Neural cell (in vitro differentiated cells): ENCODE measurements at regions not wholly inside any gene's neighbourhood (a gene's known extent, or its start where the extent isn't known, plus 50 kb on each side); places are given as distances from the start of the nearest gene placed in this dataset.

Experiments used
- H2AFZ ChIP-seq: fragments of 200-600, 300-800 bp; sonication (generic), shearing (Covaris generic); 2 replicates; pipeline ENCODE4 v1.6.0; 2014; ENCODE audit warnings: low read depth, mild to moderate bottlenecking, antibody characterized with exemption, low read length, moderate library complexity
- H3F3A ChIP-seq: fragments of 200-600 bp; shearing (Covaris generic); 2 replicates; pipeline ENCODE4 v1.6.1; 2016; ENCODE audit warnings: mild to moderate bottlenecking, moderate library complexity, mixed read lengths, antibody characterized with exemption, low read length; ENCODE audit not compliant: insufficient read depth, poor library complexity, severe bottlenecking
- H3K27ac ChIP-seq: fragments of 200-600, 300-800 bp; sonication (generic), shearing (Covaris generic); 2 replicates; pipeline ENCODE4 v1.5.1; 2014; ENCODE audit warnings: mild to moderate bottlenecking, low read length, moderate library complexity
- H3K27me3 ChIP-seq: fragments of 300-800, 200-600 bp; sonication (generic), shearing (Covaris generic); 2 replicates; pipeline ENCODE4 v1.6.0; 2014; ENCODE audit warnings: mild to moderate bottlenecking, low read depth, low read length, moderate library complexity; ENCODE audit not compliant: insufficient read depth
- H3K36me3 ChIP-seq: fragments of 300-800, 200-600 bp; sonication (generic), shearing (Covaris generic); 2 replicates; pipeline ENCODE4 v1.5.1; 2014; ENCODE audit warnings: mild to moderate bottlenecking, antibody characterized with exemption, low read length, moderate library complexity; ENCODE audit not compliant: insufficient read depth
- H3K4me2 ChIP-seq: fragments of 300-800, 200-600 bp; sonication (generic), shearing (Covaris generic); 2 replicates; pipeline ENCODE4 v1.6.0; 2014; ENCODE audit warnings: mild to moderate bottlenecking, low read length
- H3K4me3 ChIP-seq: fragments of 300-800, 200-600 bp; sonication (generic), shearing (Covaris generic); 2 replicates; pipeline ENCODE4 v1.5.1; 2014; ENCODE audit warnings: mild to moderate bottlenecking, low read length, moderate library complexity
- H3K79me2 ChIP-seq: fragments of 200-600 bp; shearing (Covaris generic); replicated peaks from 2 replicates; pipeline ENCODE4 v1.6.0; 2014; ENCODE audit warnings: mild to moderate bottlenecking, low read length, moderate library complexity; ENCODE audit not compliant: insufficient read depth
- H3K9ac ChIP-seq: fragments of 300-800, 200-600 bp; sonication (generic), shearing (Covaris generic); 2 replicates; pipeline ENCODE4 v1.6.1; 2016; ENCODE audit warnings: mild to moderate bottlenecking, low read length, mixed read lengths
- H3K9me2 ChIP-seq: fragments of 200-600 bp; shearing (Covaris generic); 2 replicates; pipeline ENCODE4 v1.6.1; 2016; ENCODE audit warnings: mild to moderate bottlenecking, low read length, mixed read lengths; ENCODE audit not compliant: insufficient read depth
- H3K9me3 ChIP-seq: fragments of 200-600, 300-800 bp; sonication (generic), shearing (Covaris generic); 2 replicates; pipeline ENCODE4 v1.6.1; 2016; ENCODE audit warnings: mild to moderate bottlenecking, mixed run types, low read length, moderate library complexity, mixed read lengths
- H4K20me1 ChIP-seq: fragments of 200-600 bp; shearing (Covaris generic); 2 replicates; pipeline ENCODE4 v1.6.1; 2016; ENCODE audit warnings: mild to moderate bottlenecking, mixed run types; ENCODE audit not compliant: insufficient read depth
- CTCF ChIP-seq: fragments of 450-650 bp; IDR thresholded peaks from 2 replicates; pipeline ENCODE4 v1.5.1; 2014; ENCODE audit warnings: antibody characterized with exemption, mild to moderate bottlenecking, moderate library complexity; ENCODE audit not compliant: poor library complexity, severe bottlenecking
- EP300 ChIP-seq: fragments of 450-650 bp; conservative IDR thresholded peaks from 2 replicates; pipeline ENCODE4 v1.6.1; 2014; ENCODE audit warnings: antibody characterized with exemption, mild to moderate bottlenecking, moderate library complexity; ENCODE audit not compliant: poor library complexity, severe bottlenecking
- MXI1 ChIP-seq: fragments of 450-650 bp; conservative IDR thresholded peaks from 2 replicates; pipeline ENCODE4 v1.6.1; 2014; ENCODE audit warnings: antibody characterized with exemption, mild to moderate bottlenecking; ENCODE audit not compliant: poor library complexity, severe bottlenecking
- POLR2AphosphoS5 ChIP-seq: IDR thresholded peaks from 2 replicates; pipeline ENCODE4 v1.6.1; 2012
- RAD21 ChIP-seq: fragments of 450-650 bp; conservative IDR thresholded peaks from 2 replicates; pipeline ENCODE4 v1.6.1; 2014; ENCODE audit warnings: antibody characterized with exemption, mild to moderate bottlenecking, moderate library complexity
- SMC3 ChIP-seq: fragments of 450-650 bp; conservative IDR thresholded peaks from 2 replicates; pipeline ENCODE4 v1.6.1; 2014; ENCODE audit warnings: antibody characterized with exemption, mild to moderate bottlenecking, moderate library complexity; ENCODE audit not compliant: poor library complexity
- TAF1 ChIP-seq: IDR thresholded peaks from 2 replicates; pipeline ENCODE4 v1.6.1; 2012; ENCODE audit warnings: low read depth
- TF ChIP-seq, protein P1 (sequence below): IDR thresholded peaks from 2 replicates; pipeline ENCODE4 v1.6.1; 2012; ENCODE audit warnings: borderline replicate concordance

DNA sequence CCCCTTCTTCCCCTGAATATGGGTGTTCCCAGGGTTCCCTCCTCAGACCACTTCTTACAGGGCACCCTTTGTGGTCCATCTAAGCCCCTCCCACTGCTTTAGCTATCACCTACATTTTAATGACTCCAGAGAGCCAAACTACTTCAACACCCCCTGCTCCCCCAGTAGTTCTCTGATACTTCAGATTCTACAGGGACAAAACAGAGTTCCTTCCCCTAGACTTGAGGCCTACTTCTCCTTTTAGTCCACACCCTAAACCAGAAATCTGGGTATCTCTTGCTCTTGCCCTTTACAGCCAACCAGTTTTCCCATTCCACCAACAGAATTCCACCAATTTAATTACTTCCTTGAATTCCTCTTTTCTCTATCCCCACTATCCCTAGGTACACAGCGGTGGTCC, 107.2 kb downstream of the KCNRG start:
- Histone ChIP-seq H3K9ac (no peak overlapping the region), H3K36me3 (no peaks in the 10 kb centered on the region), H3K27ac (no peak overlapping the region), H3K79me2 (peaks cover 16% of the 10 kb centered on the region), H3K4me3 (no peak overlapping the region), H3K9me3 (no peaks in the 10 kb centered on the region), H3K9me2 (no peaks in the 10 kb centered on the region), H4K20me1 (no peaks in the 10 kb centered on the region), H3K27me3 (peaks cover 17% of the 10 kb centered on the region), H2AFZ (no peak overlapping the region), H3F3A (no peaks in the 10 kb centered on the region), H3K4me2 (no peak overlapping the region)
- no peak for TF ChIP-seq EP300
- TF ChIP-seq TAF1: no peak
- TF ChIP-seq SMC3: no peak
- TF ChIP-seq POLR2AphosphoS5: no peak
- TF ChIP-seq, protein P1, sequence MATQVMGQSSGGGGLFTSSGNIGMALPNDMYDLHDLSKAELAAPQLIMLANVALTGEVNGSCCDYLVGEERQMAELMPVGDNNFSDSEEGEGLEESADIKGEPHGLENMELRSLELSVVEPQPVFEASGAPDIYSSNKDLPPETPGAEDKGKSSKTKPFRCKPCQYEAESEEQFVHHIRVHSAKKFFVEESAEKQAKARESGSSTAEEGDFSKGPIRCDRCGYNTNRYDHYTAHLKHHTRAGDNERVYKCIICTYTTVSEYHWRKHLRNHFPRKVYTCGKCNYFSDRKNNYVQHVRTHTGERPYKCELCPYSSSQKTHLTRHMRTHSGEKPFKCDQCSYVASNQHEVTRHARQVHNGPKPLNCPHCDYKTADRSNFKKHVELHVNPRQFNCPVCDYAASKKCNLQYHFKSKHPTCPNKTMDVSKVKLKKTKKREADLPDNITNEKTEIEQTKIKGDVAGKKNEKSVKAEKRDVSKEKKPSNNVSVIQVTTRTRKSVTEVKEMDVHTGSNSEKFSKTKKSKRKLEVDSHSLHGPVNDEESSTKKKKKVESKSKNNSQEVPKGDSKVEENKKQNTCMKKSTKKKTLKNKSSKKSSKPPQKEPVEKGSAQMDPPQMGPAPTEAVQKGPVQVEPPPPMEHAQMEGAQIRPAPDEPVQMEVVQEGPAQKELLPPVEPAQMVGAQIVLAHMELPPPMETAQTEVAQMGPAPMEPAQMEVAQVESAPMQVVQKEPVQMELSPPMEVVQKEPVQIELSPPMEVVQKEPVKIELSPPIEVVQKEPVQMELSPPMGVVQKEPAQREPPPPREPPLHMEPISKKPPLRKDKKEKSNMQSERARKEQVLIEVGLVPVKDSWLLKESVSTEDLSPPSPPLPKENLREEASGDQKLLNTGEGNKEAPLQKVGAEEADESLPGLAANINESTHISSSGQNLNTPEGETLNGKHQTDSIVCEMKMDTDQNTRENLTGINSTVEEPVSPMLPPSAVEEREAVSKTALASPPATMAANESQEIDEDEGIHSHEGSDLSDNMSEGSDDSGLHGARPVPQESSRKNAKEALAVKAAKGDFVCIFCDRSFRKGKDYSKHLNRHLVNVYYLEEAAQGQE: no peak
- TF ChIP-seq RAD21: no peak
- no peak for TF ChIP-seq CTCF

GRCh38 chr13:50123002-50123401, 107.8 kb downstream of the KCNRG start:
- H3K9me2 ChIP-seq: no peaks in the 10 kb centered on the region
- peaks cover 23% of the 10 kb centered on the region for H3K27me3 ChIP-seq
- no peak overlapping the region for H3K27ac ChIP-seq
- no peaks in the 10 kb centered on the region for H4K20me1 ChIP-seq
- peak overlapping the region; percentile 71 for H3K4me2 ChIP-seq
- H3K9ac ChIP-seq: peak overlapping the region; percentile 96
- H3K9me3 ChIP-seq: no peaks in the 10 kb centered on the region
- TF ChIP-seq EP300 (no peak), POLR2AphosphoS5 (no peak), SMC3 (no peak), MXI1 (no peak), CTCF (no peak), TAF1 (no peak), RAD21 (no peak)
- TF ChIP-seq, protein P1: no peak
- no peaks in the 10 kb centered on the region for H3F3A ChIP-seq
- peak overlapping the region; percentile 99 for H3K4me3 ChIP-seq
- H2AFZ ChIP-seq: no peak overlapping the region
- H3K79me2 ChIP-seq: peaks cover 16% of the 10 kb centered on the region
- H3K36me3 ChIP-seq: no peaks in the 10 kb centered on the region
